HCT116 (cell line): ENCODE measurements at regions not wholly inside any gene's neighbourhood (a gene's known extent, or its start where the extent isn't known, plus 50 kb on each side); places are given as distances from the start of the nearest gene placed in this dataset.

ENCODE experiments used
- CBX3 ChIP-seq: IDR thresholded peaks from 2 replicates; pipeline ENCODE4 v1.6.1; 2012; ENCODE audit warnings: low read depth
- EZH2 ChIP-seq: fragments of 200-600 bp; sonication (generic); IDR thresholded peaks from 2 replicates; pipeline ENCODE4 v1.6.1; 2017; ENCODE audit warnings: antibody characterized with exemption, mixed run types
- EZH2phosphoT487 ChIP-seq: fragments of 200-600 bp; IDR thresholded peaks from 2 replicates; pipeline ENCODE4 v1.6.1; 2018; ENCODE audit warnings: antibody characterized with exemption, borderline replicate concordance
- FOSL1 ChIP-seq: IDR thresholded peaks from 2 replicates; pipeline ENCODE4 v1.6.1; 2012; ENCODE audit warnings: low read depth
- JUND ChIP-seq: IDR thresholded peaks from 2 replicates; pipeline ENCODE4 v1.6.1; 2012
- POLR2A ChIP-seq: IDR thresholded peaks from 2 replicates; pipeline ENCODE4 v1.7.0; 2011; ENCODE audit warnings: borderline replicate concordance; ENCODE audit not compliant: insufficient read depth, insufficient read length; ENCODE audit errors: extremely low read depth
- POLR2AphosphoS5 ChIP-seq: IDR thresholded peaks from 2 replicates; pipeline ENCODE4 v1.6.1; 2011; ENCODE audit warnings: mild to moderate bottlenecking, low read depth, low read length, moderate library complexity
- SIN3A ChIP-seq: IDR thresholded peaks from 2 replicates; pipeline ENCODE4 v1.6.1; 2012; ENCODE audit warnings: low read depth
- SP1 ChIP-seq: IDR thresholded peaks from 2 replicates; pipeline ENCODE4 v1.6.1; 2012; ENCODE audit warnings: low read depth
- SRF ChIP-seq: IDR thresholded peaks from 2 replicates; pipeline ENCODE4 v1.6.1; 2012; ENCODE audit warnings: low read depth
- TCF7L2 ChIP-seq: IDR thresholded peaks from 2 replicates; pipeline ENCODE4 v1.7.0; 2011; ENCODE audit warnings: borderline replicate concordance, inconsistent platforms; ENCODE audit not compliant: insufficient read depth, insufficient read length; ENCODE audit errors: extremely low read depth
- YY1 ChIP-seq: IDR thresholded peaks from 2 replicates; pipeline ENCODE4 v1.6.1; 2011; ENCODE audit warnings: low read length, low read depth, moderate library complexity, mild to moderate bottlenecking; ENCODE audit not compliant: insufficient replicate concordance; ENCODE audit errors: extremely low read depth
- TF ChIP-seq, protein P1 (sequence below), 3 experiments: fragments of 200-600 bp in 1 of 3; sonication (generic) in 1 of 3; IDR thresholded peaks in 2 of 3; conservative IDR thresholded peaks in 1 of 3; 2 replicates each; pipeline ENCODE4 v1.5.1; 2012 to 2017; ENCODE audit warnings: low read depth in 2 of 3, low read length in 2 of 3, antibody characterized with exemption in 1 of 3, borderline replicate concordance in 1 of 3, control low read depth in 1 of 3, mild to moderate bottlenecking in 1 of 3, mixed read lengths in 1 of 3, mixed run types in 1 of 3, moderate library complexity in 1 of 3; ENCODE audit not compliant: insufficient read depth in 1 of 3
- TF ChIP-seq, protein P2 (sequence below): IDR thresholded peaks from 2 replicates; pipeline ENCODE4 v1.6.1; 2012; ENCODE audit warnings: low read depth

DNA sequence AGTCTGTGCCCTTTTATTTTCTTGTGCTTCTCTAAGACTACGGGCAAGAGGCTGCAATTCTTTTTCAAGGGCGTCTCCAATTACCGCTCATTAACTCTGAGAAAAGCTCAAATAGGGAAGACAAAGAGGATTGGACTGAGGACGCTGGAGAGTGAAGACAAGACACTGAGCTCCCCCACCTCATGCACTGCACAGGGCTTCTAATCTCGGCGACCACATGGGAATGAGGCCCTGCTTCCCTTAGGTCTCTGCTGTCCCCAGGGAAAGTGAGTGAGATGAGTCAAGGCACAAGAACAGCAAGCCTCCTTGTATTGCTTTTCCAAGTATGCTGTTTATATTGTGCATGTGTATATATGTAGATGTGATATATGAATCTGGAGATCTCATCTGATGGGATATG, 392.2 kb upstream of the CFAP20DC start:
- TF ChIP-seq, protein P1, sequence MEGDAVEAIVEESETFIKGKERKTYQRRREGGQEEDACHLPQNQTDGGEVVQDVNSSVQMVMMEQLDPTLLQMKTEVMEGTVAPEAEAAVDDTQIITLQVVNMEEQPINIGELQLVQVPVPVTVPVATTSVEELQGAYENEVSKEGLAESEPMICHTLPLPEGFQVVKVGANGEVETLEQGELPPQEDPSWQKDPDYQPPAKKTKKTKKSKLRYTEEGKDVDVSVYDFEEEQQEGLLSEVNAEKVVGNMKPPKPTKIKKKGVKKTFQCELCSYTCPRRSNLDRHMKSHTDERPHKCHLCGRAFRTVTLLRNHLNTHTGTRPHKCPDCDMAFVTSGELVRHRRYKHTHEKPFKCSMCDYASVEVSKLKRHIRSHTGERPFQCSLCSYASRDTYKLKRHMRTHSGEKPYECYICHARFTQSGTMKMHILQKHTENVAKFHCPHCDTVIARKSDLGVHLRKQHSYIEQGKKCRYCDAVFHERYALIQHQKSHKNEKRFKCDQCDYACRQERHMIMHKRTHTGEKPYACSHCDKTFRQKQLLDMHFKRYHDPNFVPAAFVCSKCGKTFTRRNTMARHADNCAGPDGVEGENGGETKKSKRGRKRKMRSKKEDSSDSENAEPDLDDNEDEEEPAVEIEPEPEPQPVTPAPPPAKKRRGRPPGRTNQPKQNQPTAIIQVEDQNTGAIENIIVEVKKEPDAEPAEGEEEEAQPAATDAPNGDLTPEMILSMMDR (IDR thresholded peaks at IDR 0.05 in 2 of 3, conservative IDR thresholded peaks at IDR 0.05 in 1 of 3; ENCODE audit: borderline replicate concordance in 1 of 3, insufficient read depth in 1 of 3, low read depth in 2 of 3, low read length in 2 of 3), result no peak
- no peak for TF ChIP-seq SIN3A
- TF ChIP-seq POLR2A, result no peak
- no peak for TF ChIP-seq EZH2phosphoT487
- TF ChIP-seq TCF7L2, result no peak
- TF ChIP-seq JUND, result no peak
- no peak for TF ChIP-seq SP1
- TF ChIP-seq, protein P2, sequence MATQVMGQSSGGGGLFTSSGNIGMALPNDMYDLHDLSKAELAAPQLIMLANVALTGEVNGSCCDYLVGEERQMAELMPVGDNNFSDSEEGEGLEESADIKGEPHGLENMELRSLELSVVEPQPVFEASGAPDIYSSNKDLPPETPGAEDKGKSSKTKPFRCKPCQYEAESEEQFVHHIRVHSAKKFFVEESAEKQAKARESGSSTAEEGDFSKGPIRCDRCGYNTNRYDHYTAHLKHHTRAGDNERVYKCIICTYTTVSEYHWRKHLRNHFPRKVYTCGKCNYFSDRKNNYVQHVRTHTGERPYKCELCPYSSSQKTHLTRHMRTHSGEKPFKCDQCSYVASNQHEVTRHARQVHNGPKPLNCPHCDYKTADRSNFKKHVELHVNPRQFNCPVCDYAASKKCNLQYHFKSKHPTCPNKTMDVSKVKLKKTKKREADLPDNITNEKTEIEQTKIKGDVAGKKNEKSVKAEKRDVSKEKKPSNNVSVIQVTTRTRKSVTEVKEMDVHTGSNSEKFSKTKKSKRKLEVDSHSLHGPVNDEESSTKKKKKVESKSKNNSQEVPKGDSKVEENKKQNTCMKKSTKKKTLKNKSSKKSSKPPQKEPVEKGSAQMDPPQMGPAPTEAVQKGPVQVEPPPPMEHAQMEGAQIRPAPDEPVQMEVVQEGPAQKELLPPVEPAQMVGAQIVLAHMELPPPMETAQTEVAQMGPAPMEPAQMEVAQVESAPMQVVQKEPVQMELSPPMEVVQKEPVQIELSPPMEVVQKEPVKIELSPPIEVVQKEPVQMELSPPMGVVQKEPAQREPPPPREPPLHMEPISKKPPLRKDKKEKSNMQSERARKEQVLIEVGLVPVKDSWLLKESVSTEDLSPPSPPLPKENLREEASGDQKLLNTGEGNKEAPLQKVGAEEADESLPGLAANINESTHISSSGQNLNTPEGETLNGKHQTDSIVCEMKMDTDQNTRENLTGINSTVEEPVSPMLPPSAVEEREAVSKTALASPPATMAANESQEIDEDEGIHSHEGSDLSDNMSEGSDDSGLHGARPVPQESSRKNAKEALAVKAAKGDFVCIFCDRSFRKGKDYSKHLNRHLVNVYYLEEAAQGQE, result no peak
- no peak for TF ChIP-seq CBX3
- no peak for TF ChIP-seq YY1
- no peak for TF ChIP-seq POLR2AphosphoS5
- no peak for TF ChIP-seq EZH2
- TF ChIP-seq FOSL1, result no peak
- no peak for TF ChIP-seq SRF
